K562 (cell line): ENCODE measurements at regions not wholly inside any gene's neighbourhood (a gene's known extent, or its start where the extent isn't known, plus 50 kb on each side); places are given as distances from the start of the nearest gene placed in this dataset.

Experiments used
- ATAC-seq: fragments of 200-7000 bp; cut with Tn5 transposase; 3 replicates; pipeline ENCODE4 v1.9.1; 2020; ENCODE audit warnings: moderate library complexity
- BruUV-seq: library from RNA; stranded (reverse); fragments of 400-500 nt; replicated peaks from 2 replicates; lab custom pipeline; 2021; lab: Mats Ljungman, UMichigan
- CTCF ChIA-PET: fragments of 300-600 bp; formaldehyde crosslinking; extraction: SDS; loops from one replicate; lab custom pipeline; 2021; ENCODE audit warnings: low intra/inter-chr PET ratio; lab: Yijun Ruan, JAX
- POLR2A ChIA-PET: fragments of 300-600, 350-650 bp; sonication (Branson Sonifier 250); formaldehyde crosslinking; extraction: SDS; loops from one replicate; lab custom pipeline; 2021; ENCODE audit warnings: antibody characterized with exemption, inconsistent platforms; lab: Yijun Ruan, JAX
- DNase-seq, 4 experiments: peaks; one replicate each; pipeline versions ENCODE4 v3.0.0 to v3.0.0-alpha.2; 2011 to 2018; ENCODE audit warnings: low spot score in 3 of 4, mixed read lengths in 3 of 4; ENCODE audit errors: extremely low read depth in 1 of 4
- FAIRE-seq: peaks from 2 replicates; lab custom pipeline; 2011; peaks lifted over from hg19 to GRCh38; lab: Jason Lieb, UNC
- H2AFZ ChIP-seq: 2 replicates; pipeline ENCODE4 v1.6.0; 2011; ENCODE audit warnings: low read depth, low read length, control low read depth, inconsistent platforms
- H3K27ac ChIP-seq: fragments of 200-600 bp; 3 replicates; pipeline ENCODE4 v1.8.0; 2011; ENCODE audit warnings: low read depth, mild to moderate bottlenecking, control low read depth, inconsistent platforms, low read length, moderate library complexity, mixed read lengths; ENCODE audit errors: extremely low read depth
- H3K27me3 ChIP-seq, 2 experiments: fragments of 300-600 bp in 1 of 2; 2 replicates in 1 of 2; 3 replicates in 1 of 2; pipeline versions ENCODE4 v1.6.0 to v1.8.0; 2011; ENCODE audit warnings: inconsistent platforms in 2 of 2, low read length in 2 of 2, mild to moderate bottlenecking in 1 of 2, mixed read lengths in 1 of 2, moderate library complexity in 1 of 2; ENCODE audit not compliant: control insufficient read depth in 2 of 2, insufficient read depth in 2 of 2
- H3K36me3 ChIP-seq: fragments of 300-600 bp; 3 replicates; pipeline ENCODE4 v1.8.0; 2011; ENCODE audit warnings: mild to moderate bottlenecking, low read length, inconsistent platforms; ENCODE audit not compliant: control insufficient read depth, insufficient read depth
- H3K4me1 ChIP-seq, 2 experiments: fragments of 200-600 bp in 1 of 2; replicated peaks in 1 of 2; 2 replicates in 1 of 2; 3 replicates in 1 of 2; pipeline versions ENCODE4 v1.5.1 to v1.8.0; 2011; ENCODE audit warnings: inconsistent platforms in 2 of 2, low read length in 2 of 2, mild to moderate bottlenecking in 1 of 2, mixed read lengths in 1 of 2, moderate library complexity in 1 of 2; ENCODE audit not compliant: control insufficient read depth in 2 of 2, insufficient read depth in 2 of 2
- H3K4me2 ChIP-seq: 2 replicates; pipeline ENCODE4 v1.6.1; 2011; ENCODE audit warnings: low read length, control low read depth, inconsistent platforms, mixed read lengths; ENCODE audit not compliant: insufficient read depth
- H3K4me3 ChIP-seq: fragments of 200-600 bp; sonication (generic), shearing (Covaris generic); 2 replicates; pipeline ENCODE4 v1.5.1; 2016; ENCODE audit warnings: control low read depth, inconsistent platforms
- H3K79me2 ChIP-seq: fragments of 200-600 bp; 3 replicates; pipeline ENCODE4 v1.8.0; 2011; ENCODE audit warnings: low read length, inconsistent platforms; ENCODE audit not compliant: control insufficient read depth, insufficient read depth
- H3K9ac ChIP-seq, 2 experiments: 2 replicates each; pipeline versions ENCODE4 v1.6.0 to v1.6.1; 2011; ENCODE audit warnings: low read depth in 2 of 2, low read length in 2 of 2, control low read depth in 1 of 2, inconsistent platforms in 1 of 2, mild to moderate bottlenecking in 1 of 2, mixed read lengths in 1 of 2; ENCODE audit not compliant: insufficient read depth in 1 of 2
- H3K9me1 ChIP-seq: one replicate; pipeline ENCODE4 v1.6.0; 2011; ENCODE audit warnings: inconsistent platforms, mild to moderate bottlenecking, low read length, moderate library complexity; ENCODE audit not compliant: control insufficient read depth, insufficient read depth
- H3K9me3 ChIP-seq: replicated peaks from 2 replicates; pipeline ENCODE4 v1.5.1; 2011; ENCODE audit warnings: low read depth, low read length, inconsistent platforms; ENCODE audit not compliant: control insufficient read depth, insufficient read depth
- H4K20me1 ChIP-seq: replicated peaks from 2 replicates; pipeline ENCODE4 v1.6.1; 2011; ENCODE audit warnings: low read length, inconsistent platforms, mixed read lengths; ENCODE audit not compliant: control insufficient read depth, insufficient read depth
- CEBPZ ChIP-seq: fragments of 150-350 bp; IDR thresholded peaks from 2 replicates; pipeline ENCODE4 v1.6.1; 2014; ENCODE audit warnings: low read depth, mild to moderate bottlenecking, low read length, borderline replicate concordance
- CHD4 ChIP-seq: fragments of 200-600 bp; sonication (generic); IDR thresholded peaks from 3 replicates; pipeline ENCODE4 v1.6.1; 2012; ENCODE audit warnings: low read depth, mild to moderate bottlenecking, mixed read lengths, low read length, inconsistent platforms; ENCODE audit not compliant: insufficient read depth, insufficient replicate concordance, poor library complexity, severe bottlenecking
- EHMT2 ChIP-seq: fragments of 450-650 bp; IDR thresholded peaks from 2 replicates; pipeline ENCODE4 v1.6.1; 2018; ENCODE audit warnings: antibody characterized with exemption
- HMBOX1 ChIP-seq: sonication (generic); IDR thresholded peaks from 2 replicates; pipeline ENCODE4 v1.6.1; 2016
- NFATC3 ChIP-seq: fragments of 450-650 bp; IDR thresholded peaks from 2 replicates; pipeline ENCODE4 v1.6.1; 2017; ENCODE audit warnings: mild to moderate bottlenecking
- ZC3H4 ChIP-seq: sonication (generic); formaldehyde crosslinking; IDR thresholded peaks from 2 replicates; pipeline ENCODE4 v1.9.0; 2021; ENCODE audit warnings: missing genetic modification reagents, borderline replicate concordance
- ZZZ3 ChIP-seq: fragments of 450-650 bp; IDR thresholded peaks from 2 replicates; pipeline ENCODE4 v1.6.1; 2016; ENCODE audit warnings: antibody characterized with exemption, mild to moderate bottlenecking, moderate library complexity
- WGBS: fragments of 100-300 bp; shearing (Covaris generic); methylation state at CpG from one replicate; pipeline ENCODE4 v1.1.6; 2016; ENCODE audit warnings: low coverage, mixed read lengths; ENCODE audit not compliant: insufficient coverage; ENCODE audit errors: missing lambda C conversion rate; 5-methylcytosine and 5-hydroxymethylcytosine counted together
- in situ Hi-C: fragments of 300-500 bp; cut with MboI; formaldehyde crosslinking; loops from 4 replicates; pipeline ENCODE4 v1.15.0; 2018; ENCODE audit warnings: inconsistent platforms, mixed read lengths
- intact Hi-C: fragments of 100-400 bp; cut with micrococcal nuclease; formaldehyde crosslinking; loops from 2 replicates; pipeline ENCODE4 v1.14.2; 2022

GRCh38 chr11:115920092-115920461, 415.9 kb upstream of the CADM1 start:
- no peaks in the 10 kb centered on the region for H3K4me1 ChIP-seq
- no peak overlapping the region for H3K4me2 ChIP-seq
- H3K27me3 ChIP-seq, result no peaks in the 10 kb centered on the region
- WGBS, result 0% methylated on average over 1 of the region's 1 CpG
- in situ Hi-C loops, result no loop called here
- ChIA-PET CTCF (no interaction called here), POLR2A (no interaction called here)
- H4K20me1 ChIP-seq, result no peaks in the 10 kb centered on the region
- H3K27ac ChIP-seq, result no peak overlapping the region
- H3K4me3 ChIP-seq, result no peak overlapping the region
- intact Hi-C loops, result no loop called here
- DNase-seq, result no peak
- H3K9me3 ChIP-seq, result no peaks in the 10 kb centered on the region
- H3K79me2 ChIP-seq, result no peaks in the 10 kb centered on the region
- no peaks in the 10 kb centered on the region for H3K36me3 ChIP-seq
- no peak for FAIRE-seq
- H3K9ac ChIP-seq, result no peak overlapping the region
- no peak for ATAC-seq
- BruUV-seq, result no TSS peak
- no peaks in the 10 kb centered on the region for H3K9me1 ChIP-seq
- no peak overlapping the region for H2AFZ ChIP-seq
- TF ChIP-seq EHMT2 (no peak), ZZZ3 (no peak), CEBPZ (no peak), ZC3H4 (no peak), CHD4 (no peak), NFATC3 (no peak), HMBOX1 (no peak)
